ENCODE measurements at regions not wholly inside any gene's neighbourhood (a gene's known extent, or its start where the extent isn't known, plus 50 kb on each side); places are given as distances from the start of the nearest gene placed in this dataset.

DNA sequence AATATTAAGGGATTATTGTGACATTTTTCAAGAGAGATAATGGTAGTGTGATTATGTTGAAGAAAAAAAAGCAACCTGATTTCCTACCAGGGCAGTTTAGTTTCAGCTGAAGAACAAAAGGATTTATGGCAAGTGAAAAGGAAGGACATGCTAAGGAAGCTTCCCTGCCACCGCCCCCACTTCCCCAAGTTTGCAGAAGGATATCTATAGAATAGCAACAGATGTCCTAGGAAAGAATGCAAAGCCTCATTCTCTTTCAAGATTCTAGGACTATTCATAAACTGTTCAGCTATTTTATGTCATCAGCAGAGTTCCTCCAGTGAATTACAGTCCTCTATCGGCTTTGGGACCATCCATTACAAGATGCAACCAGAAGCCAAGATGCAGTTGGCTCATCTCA is 160.8 kb downstream of the SATB1 start:
- Histone ChIP-seq H3K36me3 (ENCODE audit: control insufficient read depth in 2 of 2, extremely low read depth in 1 of 2, insufficient read depth in 2 of 2, low read length in 2 of 2) (no peaks in the 10 kb centered on the region), H3K4me1 (ENCODE audit: control insufficient read depth, extremely low read depth, insufficient read depth, low read length) (no peaks in the 10 kb centered on the region), H3K27ac (ENCODE audit: control insufficient read depth, insufficient read depth, low read length) (no peak overlapping the region), H2AFZ (ENCODE audit: control insufficient read depth, low read length) (no peak overlapping the region), H3K4me2 (ENCODE audit: control insufficient read depth, extremely low read depth, insufficient read depth, low read depth, low read length) (no peak overlapping the region), H3K9me3 (ENCODE audit: control insufficient read depth, low read depth, low read length) (no peaks in the 10 kb centered on the region), H3K27me3 (ENCODE audit: control insufficient read depth, extremely low read depth, insufficient read depth, low read length) (no peaks in the 10 kb centered on the region), H3K79me2 (ENCODE audit: control insufficient read depth, insufficient read depth, low read length) (no peaks in the 10 kb centered on the region), H3K4me3 (ENCODE audit: control insufficient read depth in 2 of 3, extremely low read depth in 1 of 3, insufficient read depth in 2 of 3, low read depth in 1 of 3, low read length in 3 of 3) (no peak overlapping the region), H4K20me1 (ENCODE audit: control insufficient read depth, extremely low read depth, insufficient read depth, low read length) (no peaks in the 10 kb centered on the region), H3K9me1 (ENCODE audit: control insufficient read depth, extremely low read depth, insufficient read depth, low read length) (no peaks in the 10 kb centered on the region), H3K9ac (ENCODE audit: control insufficient read depth, extremely low read depth, insufficient read depth, low read length) (no peak overlapping the region)
- TF ChIP-seq, protein P1, sequence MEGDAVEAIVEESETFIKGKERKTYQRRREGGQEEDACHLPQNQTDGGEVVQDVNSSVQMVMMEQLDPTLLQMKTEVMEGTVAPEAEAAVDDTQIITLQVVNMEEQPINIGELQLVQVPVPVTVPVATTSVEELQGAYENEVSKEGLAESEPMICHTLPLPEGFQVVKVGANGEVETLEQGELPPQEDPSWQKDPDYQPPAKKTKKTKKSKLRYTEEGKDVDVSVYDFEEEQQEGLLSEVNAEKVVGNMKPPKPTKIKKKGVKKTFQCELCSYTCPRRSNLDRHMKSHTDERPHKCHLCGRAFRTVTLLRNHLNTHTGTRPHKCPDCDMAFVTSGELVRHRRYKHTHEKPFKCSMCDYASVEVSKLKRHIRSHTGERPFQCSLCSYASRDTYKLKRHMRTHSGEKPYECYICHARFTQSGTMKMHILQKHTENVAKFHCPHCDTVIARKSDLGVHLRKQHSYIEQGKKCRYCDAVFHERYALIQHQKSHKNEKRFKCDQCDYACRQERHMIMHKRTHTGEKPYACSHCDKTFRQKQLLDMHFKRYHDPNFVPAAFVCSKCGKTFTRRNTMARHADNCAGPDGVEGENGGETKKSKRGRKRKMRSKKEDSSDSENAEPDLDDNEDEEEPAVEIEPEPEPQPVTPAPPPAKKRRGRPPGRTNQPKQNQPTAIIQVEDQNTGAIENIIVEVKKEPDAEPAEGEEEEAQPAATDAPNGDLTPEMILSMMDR (optimal IDR thresholded peaks at IDR 0.05 in 1 of 3, IDR thresholded peaks at IDR 0.05 in 1 of 3, conservative IDR thresholded peaks at IDR 0.05 in 1 of 3; ENCODE audit: extremely low read depth in 1 of 3, insufficient read depth in 2 of 3, low read length in 3 of 3): no peak
- TF ChIP-seq EZH2 (IDR thresholded peaks at IDR 0.05; ENCODE audit: low read length): no peak
- FAIRE-seq: no peak
- dilution Hi-C loops (cut with MboI; ENCODE audit: extremely low pct_ligation_motif_present, low sequenced_read_pairs): no loop called here
- no peak for DNase-seq (ENCODE audit: low read depth, low spot score)

DNA sequence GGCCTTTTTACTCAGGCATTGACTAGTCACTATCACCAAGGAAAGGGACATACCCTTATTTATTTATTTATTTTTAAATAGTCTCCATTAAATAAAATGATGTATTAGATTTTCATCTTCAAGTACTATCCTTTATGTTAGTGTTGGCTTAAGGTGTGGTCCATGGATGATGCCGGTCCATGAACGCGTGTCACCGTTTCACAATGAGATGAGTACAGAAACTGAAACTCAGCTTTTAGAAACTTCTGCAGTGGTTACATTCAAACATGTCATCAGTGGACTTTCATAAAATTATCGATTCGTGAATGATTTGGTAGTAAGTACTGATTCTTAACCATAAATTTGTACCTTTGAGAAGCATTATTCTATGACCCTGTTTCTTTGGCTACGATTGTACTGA is 166.6 kb downstream of the SATB1 start:
- Histone ChIP-seq H3K27ac (ENCODE audit: control insufficient read depth, insufficient read depth, low read length) (no peak overlapping the region), H3K9ac (ENCODE audit: control insufficient read depth, extremely low read depth, insufficient read depth, low read length) (no peak overlapping the region), H4K20me1 (ENCODE audit: control insufficient read depth, extremely low read depth, insufficient read depth, low read length) (no peaks in the 10 kb centered on the region), H3K4me3 (ENCODE audit: control insufficient read depth in 2 of 3, extremely low read depth in 1 of 3, insufficient read depth in 2 of 3, low read depth in 1 of 3, low read length in 3 of 3) (no peak overlapping the region), H3K27me3 (ENCODE audit: control insufficient read depth, extremely low read depth, insufficient read depth, low read length) (no peaks in the 10 kb centered on the region), H3K79me2 (ENCODE audit: control insufficient read depth, insufficient read depth, low read length) (no peaks in the 10 kb centered on the region), H3K36me3 (ENCODE audit: control insufficient read depth in 2 of 2, extremely low read depth in 1 of 2, insufficient read depth in 2 of 2, low read length in 2 of 2) (no peaks in the 10 kb centered on the region), H2AFZ (ENCODE audit: control insufficient read depth, low read length) (no peak overlapping the region), H3K4me2 (ENCODE audit: control insufficient read depth, extremely low read depth, insufficient read depth, low read depth, low read length) (no peak overlapping the region), H3K9me1 (ENCODE audit: control insufficient read depth, extremely low read depth, insufficient read depth, low read length) (no peaks in the 10 kb centered on the region), H3K4me1 (ENCODE audit: control insufficient read depth, extremely low read depth, insufficient read depth, low read length) (no peaks in the 10 kb centered on the region), H3K9me3 (ENCODE audit: control insufficient read depth, low read depth, low read length) (no peaks in the 10 kb centered on the region)
- FAIRE-seq: no peak
- no peak for DNase-seq (ENCODE audit: low read depth, low spot score)
- dilution Hi-C loops (cut with MboI; ENCODE audit: extremely low pct_ligation_motif_present, low sequenced_read_pairs): no loop called here
- TF ChIP-seq, protein P1 (optimal IDR thresholded peaks at IDR 0.05 in 1 of 3, IDR thresholded peaks at IDR 0.05 in 1 of 3, conservative IDR thresholded peaks at IDR 0.05 in 1 of 3; ENCODE audit: extremely low read depth in 1 of 3, insufficient read depth in 2 of 3, low read length in 3 of 3): no peak
- TF ChIP-seq EZH2 (IDR thresholded peaks at IDR 0.05; ENCODE audit: low read length): no peak
